ENCODE measurements at regions not wholly inside any gene's neighbourhood (a gene's known extent, or its start where the extent isn't known, plus 50 kb on each side); places are given as distances from the start of the nearest gene placed in this dataset.

GRCh38 chr5:128774605-128775004, 190.7 kb upstream of the SLC27A6 start:
- Mint-ChIP-seq H3K4me3 (ENCODE audit: unreplicated experiment) (no peak overlapping the region), H3K27ac (ENCODE audit: unreplicated experiment) (no peak overlapping the region), H3K27me3 (ENCODE audit: unreplicated experiment) (peaks cover 2% of the 10 kb centered on the region), H3K9me3 (ENCODE audit: unreplicated experiment) (no peaks in the 10 kb centered on the region), H3K4me1 (ENCODE audit: unreplicated experiment) (peaks cover 45% of the 10 kb centered on the region), H3K36me3 (ENCODE audit: low read depth, unreplicated experiment) (no peaks in the 10 kb centered on the region)
- DNase-seq (ENCODE audit: low spot score): no peak
- no peak for TF ChIP-seq CTCF (IDR thresholded peaks at IDR 0.05; ENCODE audit: unreplicated experiment)

- H3K9me3 Mint-ChIP-seq (ENCODE audit: unreplicated experiment): no peaks in the 10 kb centered on the region
- TF ChIP-seq CTCF (IDR thresholded peaks at IDR 0.05; ENCODE audit: unreplicated experiment): no peak
- H3K4me1 Mint-ChIP-seq (ENCODE audit: unreplicated experiment): peaks cover 39% of the 10 kb centered on the region
- DNase-seq (ENCODE audit: low spot score): no peak
- no peak overlapping the region for H3K4me3 Mint-ChIP-seq (ENCODE audit: unreplicated experiment)
- H3K36me3 Mint-ChIP-seq (ENCODE audit: low read depth, unreplicated experiment): no peaks in the 10 kb centered on the region
- H3K27me3 Mint-ChIP-seq (ENCODE audit: unreplicated experiment): no peaks in the 10 kb centered on the region
- H3K27ac Mint-ChIP-seq (ENCODE audit: unreplicated experiment): no peak overlapping the region
Measured at GRCh38 chr5:128775558-128775957, 189.7 kb upstream of the SLC27A6 start.

- no peaks in the 10 kb centered on the region for H3K36me3 Mint-ChIP-seq (ENCODE audit: low read depth, unreplicated experiment)
- H3K4me3 Mint-ChIP-seq (ENCODE audit: unreplicated experiment): no peak overlapping the region
- DNase-seq (ENCODE audit: low spot score): no peak
- no peak for TF ChIP-seq CTCF (IDR thresholded peaks at IDR 0.05; ENCODE audit: unreplicated experiment)
- peaks cover 30% of the 10 kb centered on the region for H3K4me1 Mint-ChIP-seq (ENCODE audit: unreplicated experiment)
- H3K27ac Mint-ChIP-seq (ENCODE audit: unreplicated experiment): no peak overlapping the region
- no peaks in the 10 kb centered on the region for H3K27me3 Mint-ChIP-seq (ENCODE audit: unreplicated experiment)
- H3K9me3 Mint-ChIP-seq (ENCODE audit: unreplicated experiment): no peaks in the 10 kb centered on the region
Measured at GRCh38 chr5:128777052-128777451, 188.2 kb upstream of the SLC27A6 start.

- no peak for DNase-seq (ENCODE audit: low spot score)
- Mint-ChIP-seq H3K36me3 (ENCODE audit: low read depth, unreplicated experiment) (no peaks in the 10 kb centered on the region), H3K4me1 (ENCODE audit: unreplicated experiment) (peaks cover 38% of the 10 kb centered on the region), H3K27ac (ENCODE audit: unreplicated experiment) (peak overlapping the region; percentile 2), H3K9me3 (ENCODE audit: unreplicated experiment) (no peaks in the 10 kb centered on the region), H3K27me3 (ENCODE audit: unreplicated experiment) (no peaks in the 10 kb centered on the region), H3K4me3 (ENCODE audit: unreplicated experiment) (no peak overlapping the region)
- TF ChIP-seq CTCF (IDR thresholded peaks at IDR 0.05; ENCODE audit: unreplicated experiment): no peak
Measured at GRCh38 chr5:128778474-128778873, 186.8 kb upstream of the SLC27A6 start.

GRCh38 chr5:128782446-128782845, 182.8 kb upstream of the SLC27A6 start:
- H3K27ac Mint-ChIP-seq (ENCODE audit: unreplicated experiment): no peak overlapping the region
- H3K27me3 Mint-ChIP-seq (ENCODE audit: unreplicated experiment): peaks cover 2% of the 10 kb centered on the region
- H3K4me1 Mint-ChIP-seq (ENCODE audit: unreplicated experiment): peaks cover 26% of the 10 kb centered on the region
- DNase-seq (ENCODE audit: low spot score): no peak
- no peak for TF ChIP-seq CTCF (IDR thresholded peaks at IDR 0.05; ENCODE audit: unreplicated experiment)
- no peaks in the 10 kb centered on the region for H3K9me3 Mint-ChIP-seq (ENCODE audit: unreplicated experiment)
- no peaks in the 10 kb centered on the region for H3K36me3 Mint-ChIP-seq (ENCODE audit: low read depth, unreplicated experiment)
- no peak overlapping the region for H3K4me3 Mint-ChIP-seq (ENCODE audit: unreplicated experiment)
